Upper lobe of left lung (tissue), 4 donors: ENCODE measurements at regions not wholly inside any gene's neighbourhood (a gene's known extent, or its start where the extent isn't known, plus 50 kb on each side); places are given as distances from the start of the nearest gene placed in this dataset.

Experiments
- CTCF ChIP-seq, 6 experiments: fragments of 450-650 bp in 4 of 6; fragments of 200-600 bp in 2 of 6; sonication (generic) in 2 of 6; IDR thresholded peaks; one replicate each; pipeline ENCODE4 v1.5.1; 2016 to 2019; ENCODE audit warnings: antibody characterized with exemption in 6 of 6
- POLR2A ChIP-seq, 4 donors: fragments of 450-650 bp; IDR thresholded peaks; one replicate each; pipeline ENCODE4 v1.5.1; 2016 to 2017; ENCODE audit warnings: antibody characterized with exemption in 4 of 4, mild to moderate bottlenecking in 2 of 4

GRCh38 chr10:125337510-125337909, 177.1 kb upstream of the CTBP2 start:
- no peak for TF ChIP-seq CTCF (IDR thresholded peaks at IDR 0.05)
- no peak for TF ChIP-seq POLR2A (IDR thresholded peaks at IDR 0.05)
